OCI-LY7 (cell line): ENCODE measurements at regions not wholly inside any gene's neighbourhood (a gene's known extent, or its start where the extent isn't known, plus 50 kb on each side); places are given as distances from the start of the nearest gene placed in this dataset.
A peak's percentile ranks its signal among the peaks of the same experiment; 100 is the strongest.

ENCODE experiments used
- BruUV-seq: library from RNA; stranded (reverse); fragments of 400-500 nt; replicated peaks from 2 replicates; lab custom pipeline; 2021; lab: Mats Ljungman, UMichigan
- CTCF ChIA-PET: fragments of 300-600 bp; sonication (Branson Sonifier 250); formaldehyde crosslinking; loops from one replicate; lab custom pipeline; 2022; ENCODE audit warnings: antibody characterized with exemption; ENCODE audit not compliant: unreplicated experiment; lab: Charles Lee
- POLR2A ChIA-PET: fragments of 300-600 bp; sonication (Branson Sonifier 250); formaldehyde crosslinking; loops from one replicate; lab custom pipeline; 2022; ENCODE audit warnings: antibody characterized with exemption; lab: Charles Lee
- DNase-seq: peaks from one replicate; pipeline ENCODE4 v3.0.0-alpha.2; 2015; ENCODE audit warnings: low spot score
- H2AFZ ChIP-seq: fragments of 200-600 bp; sonication (generic), shearing (Covaris generic); 2 replicates; pipeline ENCODE4 v1.6.1; 2014; ENCODE audit warnings: mild to moderate bottlenecking, antibody characterized with exemption, low read length, moderate library complexity
- H3K27ac ChIP-seq: fragments of 200-600 bp; sonication (generic); 2 replicates; pipeline ENCODE4 v1.5.1; 2014; ENCODE audit warnings: mixed run types, low read depth, mild to moderate bottlenecking, moderate library complexity, low read length, inconsistent platforms; ENCODE audit not compliant: poor library complexity, severe bottlenecking
- H3K36me3 ChIP-seq: fragments of 200-600 bp; sonication (generic); 2 replicates; pipeline ENCODE4 v1.6.1; 2014; ENCODE audit warnings: mild to moderate bottlenecking, antibody characterized with exemption, low read length, moderate library complexity, mixed read lengths; ENCODE audit not compliant: insufficient read depth
- H3K4me1 ChIP-seq: fragments of 200-600 bp; sonication (generic); 2 replicates; pipeline ENCODE4 v1.5.1; 2014; ENCODE audit warnings: mild to moderate bottlenecking, low read length; ENCODE audit not compliant: insufficient read depth, poor library complexity, severe bottlenecking
- H3K4me2 ChIP-seq: fragments of 200-600 bp; sonication (generic); 2 replicates; pipeline ENCODE4 v1.6.1; 2014; ENCODE audit warnings: mild to moderate bottlenecking, low read length
- H3K4me3 ChIP-seq: fragments of 200-600 bp; sonication (generic); 2 replicates; pipeline ENCODE4 v1.5.1; 2014; ENCODE audit warnings: mild to moderate bottlenecking, low read depth, low read length; ENCODE audit not compliant: poor library complexity, severe bottlenecking
- H3K79me2 ChIP-seq: fragments of 200-600 bp; sonication (generic); 2 replicates; pipeline ENCODE4 v1.6.1; 2016; ENCODE audit warnings: low read depth, mild to moderate bottlenecking, low read length, moderate library complexity, mixed read lengths; ENCODE audit not compliant: insufficient read depth
- H3K9me2 ChIP-seq: fragments of 200-600 bp; sonication (generic); 2 replicates; pipeline ENCODE4 v1.6.1; 2016; ENCODE audit warnings: mild to moderate bottlenecking, low read length, mixed read lengths; ENCODE audit not compliant: insufficient read depth
- H3K9me3 ChIP-seq: fragments of 200-600 bp; sonication (generic); 2 replicates; pipeline ENCODE4 v1.6.1; 2014; ENCODE audit warnings: mild to moderate bottlenecking, mixed run types, low read length, mixed read lengths
- H4K20me1 ChIP-seq: fragments of 200-600 bp; sonication (generic); 2 replicates; pipeline ENCODE4 v1.6.1; 2014; ENCODE audit warnings: mild to moderate bottlenecking, antibody characterized with exemption, low read length, moderate library complexity, mixed read lengths; ENCODE audit not compliant: insufficient read depth
- CTCF ChIP-seq: fragments of 200-600 bp; sonication (generic); conservative IDR thresholded peaks from 2 replicates; pipeline ENCODE4 v1.5.1; 2014; ENCODE audit warnings: mild to moderate bottlenecking, antibody characterized with exemption, low read length, moderate library complexity, mixed read lengths
- EZH2phosphoT487 ChIP-seq: fragments of 200-600 bp; sonication (generic); IDR thresholded peaks from 2 replicates; pipeline ENCODE4 v1.6.1; 2018; ENCODE audit warnings: low read depth, borderline replicate concordance, mild to moderate bottlenecking, mixed run types, antibody characterized with exemption, low read length, moderate library complexity, mixed read lengths
- intact Hi-C: fragments of 100-400 bp; cut with micrococcal nuclease; formaldehyde crosslinking; loops from one replicate; pipeline ENCODE4 v1.10.0; 2022; ENCODE audit not compliant: unreplicated experiment

- Histone ChIP-seq H3K9me3 (peaks cover 25% of the 10 kb centered on the region; the same call in 1 of the 2 replicates), H3K9me2 (no peaks in the 10 kb centered on the region), H4K20me1 (no peaks in the 10 kb centered on the region), H2AFZ (no peak overlapping the region), H3K4me2 (no peak overlapping the region), H3K79me2 (no peaks in the 10 kb centered on the region), H3K4me1 (no peaks in the 10 kb centered on the region), H3K36me3 (no peaks in the 10 kb centered on the region), H3K27ac (no peak overlapping the region), H3K4me3 (no peak overlapping the region)
- intact Hi-C loops, result no loop called here
- no peak for DNase-seq
- CTCF ChIA-PET, result no interaction called here
- no TSS peak for BruUV-seq
- POLR2A ChIA-PET, result no interaction called here
- TF ChIP-seq EZH2phosphoT487 (no peak), CTCF (no peak)
Observed at GRCh38 chr9:134996591-134997530, 79.1 kb upstream of the FCN1 start.

GRCh38 chr9:135000647-135001245 lies 83.0 kb upstream of the FCN1 start:
- Histone ChIP-seq H3K27ac (no peak overlapping the region), H3K4me2 (no peak overlapping the region), H3K9me3 (peaks cover 25% of the 10 kb centered on the region; the same call in 1 of the 2 replicates), H3K36me3 (no peaks in the 10 kb centered on the region), H3K9me2 (no peaks in the 10 kb centered on the region), H3K79me2 (no peaks in the 10 kb centered on the region), H4K20me1 (no peaks in the 10 kb centered on the region), H3K4me1 (no peaks in the 10 kb centered on the region), H3K4me3 (no peak overlapping the region), H2AFZ (no peak overlapping the region)
- TF ChIP-seq EZH2phosphoT487 (no peak), CTCF (no peak)
- DNase-seq, result peak; percentile 58
- no TSS peak for BruUV-seq
- intact Hi-C loops, result no loop called here
- ChIA-PET CTCF (interaction anchor here (0.5 to 0.6 kb wide), 2 partner anchors 121 to 211 kb away, joined by 3 to 4 read pairs; no protein-coding TSS in a partner anchor), POLR2A (no interaction called here)
